NCI-H460 (cell line): ENCODE measurements at regions not wholly inside any gene's neighbourhood (a gene's known extent, or its start where the extent isn't known, plus 50 kb on each side); places are given as distances from the start of the nearest gene placed in this dataset.
"Not testable (repeated sequence)": the region's sequence is repeated elsewhere in the genome, so short reads cannot be mapped to it uniquely, and the experiment has no call there.

Experiments used
- DNase-seq: peaks from one replicate; pipeline ENCODE4 v3.0.0-alpha.2; 2016; ENCODE audit warnings: low read depth; ENCODE audit errors: extremely low read depth

DNA sequence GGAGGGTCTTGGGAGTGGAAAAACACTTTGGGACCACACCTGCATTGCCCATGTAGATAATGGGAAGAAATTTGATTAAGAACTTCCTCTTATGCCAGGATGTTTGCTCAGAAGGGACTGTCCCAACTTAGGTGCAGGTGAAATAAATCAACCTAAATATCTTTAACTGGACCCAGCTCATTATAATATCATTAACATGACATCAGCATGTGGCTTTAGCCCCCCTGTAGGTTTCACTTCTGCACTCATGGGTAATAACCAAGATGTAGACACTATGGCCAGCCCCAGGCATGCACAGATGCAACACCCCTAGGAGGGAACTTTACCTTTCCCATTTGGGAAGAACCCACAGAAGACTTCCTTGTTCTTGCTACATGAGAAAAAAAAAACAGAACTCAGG lies 227.4 kb upstream of the ZNF804A start:
- no peak for DNase-seq

DNA sequence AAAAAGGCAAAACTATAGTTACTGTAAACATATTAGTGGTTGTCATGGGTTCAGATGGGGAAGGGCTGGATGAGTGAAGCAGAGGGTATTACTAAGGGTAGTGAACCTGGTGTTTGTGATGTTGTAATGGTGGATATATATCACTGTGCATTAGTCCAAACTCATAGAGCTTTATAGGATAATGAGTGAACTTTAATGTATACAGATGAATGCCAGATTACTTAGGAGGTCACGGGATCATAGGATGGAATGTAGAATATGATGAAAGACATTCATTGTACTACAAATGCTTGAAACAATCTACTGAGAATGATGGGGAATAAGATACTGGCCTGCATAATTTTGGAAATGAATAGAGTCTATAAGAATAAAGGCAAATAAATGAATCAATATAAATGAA lies 226.7 kb upstream of the ZNF804A start:
- DNase-seq = no peak

DNA sequence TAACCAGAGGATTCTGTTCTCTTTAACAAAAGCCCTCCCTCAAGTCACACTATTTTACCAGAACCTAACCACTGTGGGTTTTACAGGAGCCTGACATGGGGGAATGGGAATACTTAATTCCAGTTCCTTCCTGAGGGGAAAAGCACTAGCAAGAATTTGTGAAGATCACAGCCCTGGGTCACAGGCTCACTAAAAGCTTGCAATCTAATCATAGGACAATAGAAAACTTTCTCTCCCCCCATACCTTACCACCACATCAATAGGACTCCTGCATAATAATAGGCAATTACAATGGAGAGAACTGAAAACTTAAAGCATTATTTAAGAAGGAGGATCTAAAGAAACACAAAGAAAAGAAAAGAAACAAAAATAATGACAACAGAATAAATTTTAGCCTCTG lies 225.8 kb upstream of the ZNF804A start:
- DNase-seq = no peak

DNA sequence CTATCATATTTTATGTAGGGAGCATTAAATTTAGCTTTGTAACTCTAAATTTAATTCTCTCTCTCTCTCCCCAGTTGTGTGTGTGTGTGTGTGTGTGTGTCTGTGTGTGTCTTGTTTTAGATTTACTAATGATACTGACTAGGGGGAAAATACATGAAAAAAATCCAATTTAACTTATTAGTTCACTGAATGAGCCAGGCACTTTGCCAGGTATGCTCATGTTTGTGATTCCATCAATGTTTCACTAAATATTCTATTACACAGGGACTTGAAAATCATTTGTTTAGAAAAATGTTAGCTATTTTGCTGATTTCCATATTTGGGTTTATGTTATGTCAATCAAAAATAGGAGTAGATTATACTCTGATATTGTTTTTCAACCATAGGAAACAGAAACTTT lies 203.7 kb upstream of the ZNF804A start:
- no peak for DNase-seq

DNA sequence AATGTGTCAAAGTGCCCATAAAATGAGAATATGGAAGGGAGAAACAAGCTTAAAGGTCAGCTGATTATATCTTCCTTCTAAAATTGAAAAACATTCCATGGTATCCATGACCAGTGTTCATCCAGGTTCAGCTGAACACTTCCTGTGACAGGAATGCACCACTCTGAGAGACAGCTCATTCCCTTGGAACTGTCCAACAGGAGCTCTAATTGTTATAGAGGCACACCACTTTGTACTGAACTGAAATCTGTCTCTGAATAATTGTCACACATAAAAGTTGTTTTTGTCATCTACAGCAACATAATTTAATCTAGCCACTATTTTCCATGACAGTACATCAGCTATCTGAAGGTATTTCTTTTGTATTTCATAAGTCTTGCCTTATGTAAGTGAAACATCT lies 195.9 kb upstream of the ZNF804A start:
- DNase-seq = no peak

DNA sequence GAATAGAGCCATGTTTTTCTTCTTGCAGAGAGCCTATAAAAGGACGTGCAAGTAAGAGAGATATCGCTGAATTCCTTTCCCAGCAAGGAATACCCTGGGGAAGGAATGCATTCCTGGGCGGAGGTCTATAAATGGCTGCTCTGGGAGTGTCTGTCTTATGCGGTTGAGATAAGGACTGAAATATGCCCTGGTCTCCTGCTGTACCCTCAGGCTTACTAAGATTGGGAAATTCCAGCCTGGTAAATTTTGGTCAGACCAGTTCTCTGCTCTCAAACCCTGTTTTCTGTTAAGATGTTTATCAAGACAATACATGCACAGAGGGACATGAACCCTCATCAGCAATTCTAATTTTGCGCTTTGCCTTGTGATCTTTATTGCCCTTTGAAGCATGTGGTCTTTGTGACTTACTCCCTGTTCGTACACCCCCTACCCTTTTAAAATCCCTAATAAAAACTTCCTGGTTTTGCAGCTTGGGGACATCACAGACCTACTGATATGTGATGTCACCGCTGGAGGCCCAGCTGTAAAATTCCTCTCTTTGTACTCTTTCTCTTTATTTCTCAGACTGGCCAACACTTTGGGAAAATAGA lies 191.2 kb upstream of the ZNF804A start:
- not testable (repeated sequence) for DNase-seq

DNA sequence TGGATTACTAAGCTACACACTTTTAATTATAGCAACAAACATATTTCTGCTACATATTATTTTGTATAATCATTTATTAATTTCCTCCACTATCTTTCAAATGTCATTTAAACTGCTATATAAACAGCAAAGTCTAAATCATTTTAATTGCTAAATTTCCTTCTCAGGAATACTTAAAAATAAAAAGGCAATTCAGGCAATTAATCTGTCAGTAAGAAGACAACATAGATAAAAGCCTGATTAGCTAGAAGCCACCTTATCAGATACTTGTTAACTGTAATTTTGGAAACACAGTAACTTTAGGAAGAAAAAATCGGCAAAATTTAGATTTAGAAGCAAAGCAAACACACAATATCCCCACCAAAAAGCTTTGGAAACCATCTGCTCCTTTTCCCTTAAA lies 188.2 kb upstream of the ZNF804A start:
- no peak for DNase-seq

DNA sequence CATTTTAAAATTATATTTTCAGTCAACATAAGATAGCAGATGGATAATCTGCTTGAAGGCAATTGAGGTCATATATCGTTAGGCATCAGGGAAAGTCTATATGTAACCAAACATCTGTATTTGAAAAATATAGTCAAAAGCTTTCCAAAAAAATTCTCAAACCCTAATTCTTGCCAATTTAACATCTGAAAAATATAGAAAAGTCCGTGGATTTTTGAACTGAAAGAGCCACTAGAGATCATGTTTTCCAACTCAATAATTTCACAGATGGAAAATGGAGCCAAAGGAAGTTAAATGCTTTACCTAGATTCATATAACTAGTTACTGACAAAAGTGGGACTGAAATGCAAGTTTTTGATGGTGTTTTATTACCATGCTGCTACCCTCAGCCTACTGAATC lies 185.1 kb upstream of the ZNF804A start:
- DNase-seq = no peak

DNA sequence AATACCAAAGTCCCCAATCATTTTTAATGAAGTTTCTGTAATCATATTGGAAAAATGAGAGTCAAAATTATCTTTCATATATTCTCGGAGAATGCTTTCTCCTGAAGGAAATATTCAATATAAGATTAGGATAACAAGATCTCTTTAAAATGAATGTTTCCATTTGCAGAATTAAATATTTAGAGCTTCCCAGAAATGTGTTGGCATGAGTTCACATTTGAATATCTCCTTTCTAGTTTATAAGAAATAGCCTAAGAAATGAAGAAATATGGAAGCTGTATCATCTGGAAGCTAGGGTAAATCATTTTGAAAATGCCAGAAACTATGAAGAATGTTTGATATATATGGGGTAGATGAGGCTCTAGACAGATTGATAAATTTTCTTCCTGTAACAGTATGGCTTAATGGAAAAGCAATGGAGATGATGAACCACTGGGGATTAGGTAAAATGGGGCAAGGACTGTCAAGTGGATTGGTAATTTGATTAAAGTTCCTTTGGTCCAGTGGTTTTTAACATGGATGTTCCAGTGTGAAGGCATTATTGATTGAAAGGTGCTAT lies 184.6 kb upstream of the ZNF804A start:
- DNase-seq = no peak

DNA sequence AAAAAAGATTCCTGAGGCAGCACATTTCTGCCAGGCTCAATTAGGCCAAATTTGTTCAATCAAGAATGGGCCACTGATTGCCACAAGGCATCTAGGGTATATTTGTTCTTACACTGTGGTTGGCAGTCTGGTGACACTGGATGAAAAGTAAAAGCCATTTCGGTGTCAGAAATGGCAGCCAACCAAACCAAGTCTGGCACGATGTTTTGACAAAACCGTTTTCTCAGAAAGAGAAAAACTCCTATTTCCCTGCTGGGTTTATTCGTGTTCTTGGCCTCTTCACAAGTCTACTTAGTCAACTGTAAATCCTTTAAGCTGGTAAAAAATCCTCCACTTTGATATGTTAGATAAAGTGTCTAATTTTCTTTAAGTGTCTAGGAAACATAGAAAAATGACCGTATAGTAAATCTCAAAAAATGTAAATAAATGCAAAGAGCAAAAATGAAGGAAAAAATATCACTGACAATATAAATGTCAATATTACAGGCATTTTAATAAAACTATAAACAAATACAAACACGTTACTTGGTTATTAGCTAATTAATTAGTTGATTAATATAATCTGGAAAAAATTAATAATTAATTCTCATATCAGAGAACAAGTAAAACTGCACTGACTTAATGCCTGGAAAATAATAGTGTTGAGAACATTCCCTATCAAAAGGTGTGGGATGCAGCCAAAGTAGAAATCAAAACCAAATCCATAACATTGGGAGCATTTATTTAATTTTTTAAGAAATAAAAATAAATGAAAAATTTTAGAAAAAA lies 182.0 kb upstream of the ZNF804A start:
- no peak for DNase-seq

DNA sequence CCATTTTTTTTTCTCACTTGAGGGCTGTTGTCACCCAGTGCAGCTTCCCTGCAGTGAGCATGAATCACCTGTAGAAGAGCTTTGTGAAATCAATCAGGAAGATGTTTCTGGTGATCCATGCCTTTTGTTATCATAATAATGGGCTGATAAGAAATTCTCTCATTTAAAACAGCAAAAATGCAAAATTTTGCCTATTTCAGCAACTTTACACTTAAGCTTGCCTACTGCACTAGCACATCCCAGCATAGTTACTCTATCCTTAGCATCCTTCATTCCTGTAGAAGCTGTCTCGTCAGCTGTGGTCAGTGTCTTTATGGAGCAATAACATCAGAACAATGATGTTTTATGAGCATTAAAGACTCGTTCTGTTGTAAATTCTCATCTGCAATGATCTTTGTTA lies 178.6 kb upstream of the ZNF804A start:
- no peak for DNase-seq

DNA sequence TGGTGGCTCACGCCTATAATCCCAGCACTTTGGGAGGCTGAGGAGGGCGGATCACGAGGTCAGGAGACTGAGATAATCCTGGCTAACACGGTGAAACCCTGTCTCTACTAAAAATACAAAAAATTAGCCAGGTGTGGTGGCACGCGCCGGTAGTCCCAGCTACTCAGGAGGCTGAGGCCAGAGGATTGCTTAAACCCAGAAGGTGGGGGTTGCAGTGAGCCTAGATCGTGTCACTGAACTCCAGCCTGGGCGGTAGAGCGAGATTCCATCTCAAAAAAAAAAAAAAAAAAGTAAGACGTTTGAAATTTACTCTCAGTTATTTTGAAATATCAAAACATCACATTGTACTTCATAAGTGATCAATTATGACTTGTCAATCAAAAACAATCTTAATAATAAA lies 176.9 kb upstream of the ZNF804A start:
- not testable (repeated sequence) for DNase-seq

DNA sequence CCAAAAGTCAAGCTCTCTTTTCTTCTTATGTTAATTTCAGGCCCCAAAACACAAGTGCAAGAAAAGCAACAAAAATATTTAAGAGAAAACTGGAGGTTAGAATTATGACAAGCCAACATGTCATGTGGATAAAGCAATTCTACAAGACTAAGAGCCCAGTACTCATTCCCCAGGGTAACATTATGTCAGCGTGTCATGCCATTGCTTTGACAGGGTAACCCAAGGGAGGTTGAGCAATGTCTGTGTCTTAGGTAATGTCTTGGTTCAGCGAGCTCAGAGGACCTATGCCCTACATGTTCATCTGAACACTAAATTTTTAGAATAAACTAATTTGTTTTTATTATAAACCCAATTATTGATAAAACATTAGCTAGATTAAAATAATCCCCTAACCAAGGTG lies 173.2 kb upstream of the ZNF804A start:
- DNase-seq = no peak

DNA sequence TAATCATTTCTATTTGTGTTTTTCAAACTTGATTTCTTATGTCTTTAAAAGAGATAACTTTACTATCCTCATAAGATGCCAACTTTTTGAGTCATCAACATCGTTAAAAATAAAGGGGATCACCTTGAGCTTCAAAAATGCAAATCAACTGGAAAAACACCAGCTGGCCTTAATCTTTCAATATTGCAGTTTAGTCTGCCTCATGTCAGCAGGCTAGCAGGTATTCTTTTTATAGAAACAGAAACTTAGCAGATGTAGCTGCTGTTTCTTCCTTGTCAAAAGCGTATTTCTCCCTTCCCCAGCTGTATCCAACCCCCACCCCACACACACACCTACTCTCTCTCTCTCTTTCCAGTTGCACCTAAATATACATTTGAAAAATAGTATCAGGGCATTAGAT lies 154.1 kb upstream of the ZNF804A start:
- DNase-seq = no peak

DNA sequence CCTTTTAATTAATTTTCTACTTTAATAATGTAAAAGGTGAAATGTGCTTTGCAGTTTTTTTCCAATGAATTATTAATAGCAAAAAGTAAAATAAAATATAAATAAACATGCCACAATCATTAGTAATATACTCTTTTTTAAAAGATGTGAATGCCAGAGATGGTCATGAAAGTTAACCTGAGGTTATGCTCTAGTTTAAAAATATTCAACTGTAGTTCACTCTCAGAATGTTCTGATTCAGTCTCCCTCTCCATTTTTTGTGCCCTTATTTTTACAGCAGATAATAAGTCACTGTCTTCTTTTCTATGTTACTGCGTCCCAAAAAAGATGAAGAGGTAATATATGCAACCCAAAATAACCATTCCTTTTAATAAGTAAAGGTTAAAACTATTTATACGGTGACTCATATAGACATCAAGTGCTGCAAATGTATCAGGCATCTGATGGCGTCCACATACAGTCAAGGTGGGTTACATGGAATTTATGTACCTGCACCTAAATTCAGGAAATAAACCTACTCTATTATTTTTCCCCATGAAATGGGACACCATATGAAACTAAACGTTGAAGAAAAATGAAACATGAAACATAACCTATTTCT lies 153.6 kb upstream of the ZNF804A start:
- no peak for DNase-seq

DNA sequence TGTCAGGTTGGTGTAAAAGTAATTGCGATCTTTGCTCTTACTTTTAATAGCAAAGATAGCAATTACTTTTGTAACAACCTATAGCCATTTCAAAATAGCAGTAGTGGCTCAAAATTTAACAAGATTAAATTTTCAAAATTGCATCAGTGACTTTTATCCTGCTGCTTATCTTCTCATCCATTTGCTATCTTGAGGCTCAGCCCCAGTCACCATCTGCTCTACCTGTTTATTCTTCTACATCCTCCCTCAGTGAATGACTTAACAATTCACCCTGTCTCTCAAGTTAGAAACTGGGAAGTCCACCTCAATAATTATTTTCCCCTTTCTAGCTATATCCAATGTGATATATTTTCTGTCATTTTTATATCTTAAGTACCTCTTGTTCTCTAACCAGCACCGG lies 148.6 kb upstream of the ZNF804A start:
- DNase-seq = no peak

DNA sequence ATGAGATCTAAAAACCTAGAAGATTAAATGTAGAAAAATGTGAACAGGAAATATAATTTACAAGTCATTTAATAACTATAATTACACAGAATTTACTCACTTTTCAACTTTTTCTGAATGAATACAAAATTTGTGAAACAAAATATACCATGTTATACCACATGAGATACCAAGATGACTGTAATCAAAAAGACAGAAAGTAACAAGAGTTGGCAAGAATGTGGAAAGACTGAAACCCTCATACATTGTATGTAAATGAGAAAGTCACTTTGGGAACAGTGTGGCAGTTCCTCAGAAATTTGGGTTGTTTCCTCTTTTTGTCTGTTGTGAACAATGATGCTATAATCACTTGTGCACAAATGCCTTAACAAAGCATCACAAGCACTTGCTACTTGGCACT lies 145.4 kb upstream of the ZNF804A start:
- DNase-seq = no peak

DNA sequence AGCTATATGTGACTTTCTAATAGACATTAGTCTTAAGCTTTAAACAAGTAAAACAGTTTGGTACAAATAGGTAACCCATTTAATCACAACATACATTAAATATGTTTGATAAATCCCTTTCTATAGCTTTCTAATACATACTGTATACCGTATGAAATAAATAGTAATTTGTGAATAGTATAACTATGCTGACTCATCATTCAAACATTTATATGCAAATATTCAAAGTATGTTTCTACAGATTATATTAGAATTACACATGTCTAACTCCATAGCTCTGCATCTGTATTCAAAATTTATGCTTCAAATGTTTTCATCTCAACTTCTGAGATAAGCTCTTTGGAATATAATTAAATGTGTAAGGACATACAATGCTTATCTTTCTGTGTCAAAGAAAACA lies 142.7 kb upstream of the ZNF804A start:
- no peak for DNase-seq

DNA sequence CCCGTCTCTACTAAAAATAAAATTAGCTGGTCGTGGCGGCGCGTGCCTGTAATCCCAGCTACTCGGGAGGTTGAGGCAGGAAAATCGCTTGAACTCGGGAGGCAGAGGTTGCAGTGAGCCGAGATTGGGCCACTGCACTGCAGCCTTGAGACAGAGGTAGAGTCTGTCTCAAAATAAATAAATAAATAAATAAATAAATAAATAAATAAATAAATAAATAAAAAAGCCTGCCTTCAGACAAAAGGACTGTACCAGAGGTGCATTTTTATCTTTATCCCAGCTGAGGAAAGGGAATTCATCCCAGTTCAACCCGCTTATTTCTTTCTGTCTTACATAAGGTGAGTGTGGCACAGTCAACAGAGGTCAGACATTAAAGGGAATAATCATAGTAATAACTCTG lies 141.6 kb upstream of the ZNF804A start:
- DNase-seq = not testable (repeated sequence)

DNA sequence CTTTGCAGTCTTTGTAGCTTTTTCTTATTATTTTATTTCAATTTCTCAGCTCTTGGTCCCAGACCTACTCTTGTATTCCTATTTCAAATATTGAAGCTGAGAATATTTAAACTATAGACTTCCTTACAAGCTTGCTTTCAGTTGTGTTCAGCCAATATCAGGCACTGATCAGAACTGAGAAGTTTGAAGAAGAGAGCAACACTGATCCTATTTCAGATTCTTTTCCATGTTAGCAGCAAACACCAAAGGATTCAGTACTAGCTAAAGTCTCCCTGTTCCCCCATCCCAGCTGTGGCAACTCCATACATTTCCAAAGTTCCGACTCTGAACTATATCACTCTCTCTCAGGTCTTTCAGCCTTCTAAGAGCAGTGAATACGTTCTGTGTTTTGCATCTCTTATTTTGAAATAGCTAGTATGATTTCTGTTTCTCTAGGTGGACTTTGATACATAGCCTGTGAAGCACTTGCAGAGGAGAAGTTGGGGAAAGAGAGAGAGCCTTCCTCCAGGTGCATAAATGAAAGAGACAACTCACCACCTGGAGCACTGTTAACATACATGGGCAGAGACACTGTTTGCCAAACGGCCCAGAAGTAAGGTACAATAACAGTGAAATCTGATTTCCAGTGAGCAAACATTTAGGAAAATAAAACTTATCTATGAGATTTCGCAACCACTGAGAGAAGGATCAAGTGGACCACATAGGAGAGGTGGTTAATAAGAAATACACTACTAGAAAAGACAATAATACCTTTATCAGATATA lies 135.0 kb upstream of the ZNF804A start:
- DNase-seq = no peak

DNA sequence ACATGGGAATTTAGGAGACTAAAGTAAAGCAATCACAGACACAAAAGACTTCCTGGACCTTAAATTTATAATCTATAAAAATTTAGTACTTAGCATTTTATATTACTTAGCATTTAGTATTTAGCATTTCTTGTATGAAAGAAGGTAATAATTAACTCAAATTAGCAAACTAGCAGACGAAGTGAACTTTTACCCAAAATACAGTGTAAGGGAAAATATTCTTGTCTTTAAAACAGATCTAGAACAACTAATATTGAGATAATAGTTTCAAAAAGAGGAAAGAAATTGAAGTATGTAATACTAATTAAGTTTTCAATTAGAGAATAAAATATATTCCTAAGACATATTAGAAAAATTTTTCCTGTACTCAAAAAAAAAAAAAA lies 134.5 kb upstream of the ZNF804A start:
- DNase-seq = no peak
